Parathyroid adenoma (tissue), 2 donors: ENCODE measurements at regions not wholly inside any gene's neighbourhood (a gene's known extent, or its start where the extent isn't known, plus 50 kb on each side); places are given as distances from the start of the nearest gene placed in this dataset.

Source experiments
- H2AFZ ChIP-seq: fragments of 300-600 bp; sonication (generic); one replicate; pipeline ENCODE4 v1.7.0; 2017; ENCODE audit warnings: antibody characterized with exemption, mild to moderate bottlenecking
- H3K27ac ChIP-seq: fragments of 300-600 bp; sonication (generic); one replicate; pipeline ENCODE4 v1.7.0; 2017
- H3K27me3 ChIP-seq: fragments of 300-600 bp; sonication (generic); one replicate; pipeline ENCODE4 v1.7.0; 2017; ENCODE audit warnings: low read length; ENCODE audit not compliant: control insufficient read depth, insufficient read depth
- H3K36me3 ChIP-seq: fragments of 300-600 bp; sonication (generic); one replicate; pipeline ENCODE4 v1.7.0; 2017; ENCODE audit warnings: low read length; ENCODE audit not compliant: control insufficient read depth, insufficient read depth
- H3K4me1 ChIP-seq: fragments of 300-600 bp; sonication (generic); one replicate; pipeline ENCODE4 v1.7.0; 2017; ENCODE audit warnings: control low read depth
- H3K4me2 ChIP-seq: fragments of 300-600 bp; sonication (generic); one replicate; pipeline ENCODE4 v1.7.0; 2017; ENCODE audit warnings: low read length
- H3K4me3 ChIP-seq: fragments of 300-600 bp; sonication (generic); one replicate; pipeline ENCODE4 v1.7.0; 2017; ENCODE audit warnings: low read depth, low read length
- H3K79me2 ChIP-seq: fragments of 300-600 bp; sonication (generic); one replicate; pipeline ENCODE4 v1.7.0; 2017; ENCODE audit warnings: control low read depth
- H3K9ac ChIP-seq: fragments of 300-600 bp; sonication (generic); one replicate; pipeline ENCODE4 v1.7.0; 2017; ENCODE audit warnings: mild to moderate bottlenecking
- H3K9me3 ChIP-seq: fragments of 300-600 bp; sonication (generic); one replicate; pipeline ENCODE4 v1.7.0; 2017; ENCODE audit warnings: low read length; ENCODE audit not compliant: control insufficient read depth
- CTCF ChIP-seq: fragments of 300-600 bp; sonication (generic); IDR thresholded peaks from one replicate; pipeline ENCODE4 v1.7.0; 2017; ENCODE audit warnings: antibody characterized with exemption, mild to moderate bottlenecking
- donor health status: primary hyperparathyroidism.

- Histone ChIP-seq H3K9me3 (no peaks in the 10 kb centered on the region), H3K27me3 (no peaks in the 10 kb centered on the region)
Measured at GRCh38 chr2:154600927-154601494, 97.5 kb upstream of the KCNJ3 start.

GRCh38 chr2:154603682-154604081 is 94.8 kb upstream of the KCNJ3 start:
- Histone ChIP-seq H3K27ac (no peak overlapping the region), H3K4me2 (no peak overlapping the region), H3K9ac (no peak overlapping the region), H3K4me3 (no peak overlapping the region), H3K27me3 (no peaks in the 10 kb centered on the region), H3K4me1 (no peaks in the 10 kb centered on the region), H3K9me3 (no peaks in the 10 kb centered on the region), H2AFZ (no peak overlapping the region), H3K36me3 (no peaks in the 10 kb centered on the region), H3K79me2 (no peaks in the 10 kb centered on the region)
- no peak for TF ChIP-seq CTCF

More at GRCh38 chr2:154600927-154601494, 97.5 kb upstream of the KCNJ3 start:
- H3K36me3 ChIP-seq = no peaks in the 10 kb centered on the region
- no peaks in the 10 kb centered on the region for H3K4me1 ChIP-seq
- H3K9ac ChIP-seq = no peak overlapping the region
- H3K4me2 ChIP-seq = no peak overlapping the region
- H3K79me2 ChIP-seq = no peaks in the 10 kb centered on the region
- TF ChIP-seq CTCF = no peak
- no peak overlapping the region for H3K4me3 ChIP-seq
- no peak overlapping the region for H2AFZ ChIP-seq
- H3K27ac ChIP-seq = no peak overlapping the region

- no peak overlapping the region for H3K27ac ChIP-seq
- no peak for TF ChIP-seq CTCF
- H3K4me2 ChIP-seq = no peak overlapping the region
- no peak overlapping the region for H3K4me3 ChIP-seq
- no peaks in the 10 kb centered on the region for H3K4me1 ChIP-seq
- no peak overlapping the region for H3K9ac ChIP-seq
- no peak overlapping the region for H2AFZ ChIP-seq
- no peaks in the 10 kb centered on the region for H3K9me3 ChIP-seq
- no peaks in the 10 kb centered on the region for H3K36me3 ChIP-seq
- H3K79me2 ChIP-seq = no peaks in the 10 kb centered on the region
- no peaks in the 10 kb centered on the region for H3K27me3 ChIP-seq
Measured at GRCh38 chr2:154608438-154608837, 90.1 kb upstream of the KCNJ3 start.

- H3K79me2 ChIP-seq = no peaks in the 10 kb centered on the region
- H3K27me3 ChIP-seq = no peaks in the 10 kb centered on the region
- no peak overlapping the region for H3K4me2 ChIP-seq
- H3K4me3 ChIP-seq = no peak overlapping the region
- no peak for TF ChIP-seq CTCF
- no peak overlapping the region for H3K27ac ChIP-seq
- no peaks in the 10 kb centered on the region for H3K36me3 ChIP-seq
- no peak overlapping the region for H2AFZ ChIP-seq
- H3K9ac ChIP-seq = no peak overlapping the region
- H3K4me1 ChIP-seq = no peaks in the 10 kb centered on the region
- no peaks in the 10 kb centered on the region for H3K9me3 ChIP-seq
Measured at GRCh38 chr2:154614906-154615305, 83.6 kb upstream of the KCNJ3 start.

GRCh38 chr2:154616659-154617058 is 81.8 kb upstream of the KCNJ3 start:
- H3K27ac ChIP-seq = no peak overlapping the region
- H3K4me2 ChIP-seq = no peak overlapping the region
- no peak overlapping the region for H3K4me3 ChIP-seq
- H2AFZ ChIP-seq = no peak overlapping the region
- H3K9me3 ChIP-seq = no peaks in the 10 kb centered on the region
- no peaks in the 10 kb centered on the region for H3K36me3 ChIP-seq
- H3K27me3 ChIP-seq = no peaks in the 10 kb centered on the region
- TF ChIP-seq CTCF = no peak
- H3K9ac ChIP-seq = no peak overlapping the region
- no peaks in the 10 kb centered on the region for H3K79me2 ChIP-seq
- no peaks in the 10 kb centered on the region for H3K4me1 ChIP-seq
